Upper lobe of left lung (tissue), 4 donors: ENCODE measurements at regions not wholly inside any gene's neighbourhood (a gene's known extent, or its start where the extent isn't known, plus 50 kb on each side); places are given as distances from the start of the nearest gene placed in this dataset.

ENCODE experiments used
- CTCF ChIP-seq, 6 experiments: fragments of 450-650 bp in 4 of 6; fragments of 200-600 bp in 2 of 6; sonication (generic) in 2 of 6; IDR thresholded peaks; one replicate each; pipeline ENCODE4 v1.5.1; 2016 to 2019; ENCODE audit warnings: antibody characterized with exemption in 6 of 6
- EP300 ChIP-seq, 4 donors: sonication (generic); formaldehyde crosslinking; IDR thresholded peaks; one replicate each; pipeline ENCODE4 v1.5.1; 2017; ENCODE audit warnings: antibody characterized with exemption in 4 of 4, control low read depth in 2 of 4
- POLR2A ChIP-seq, 4 donors: fragments of 450-650 bp; IDR thresholded peaks; one replicate each; pipeline ENCODE4 v1.5.1; 2016 to 2017; ENCODE audit warnings: antibody characterized with exemption in 4 of 4, mild to moderate bottlenecking in 2 of 4

GRCh38 chr9:88628114-88628513 is 93.1 kb downstream of the NXNL2 start:
- TF ChIP-seq CTCF (IDR thresholded peaks at IDR 0.05) = no peak
- no peak for TF ChIP-seq POLR2A (IDR thresholded peaks at IDR 0.05)
- TF ChIP-seq EP300 (IDR thresholded peaks at IDR 0.05) = no peak
